Progenitor cell of endocrine pancreas (in vitro differentiated cells): ENCODE measurements at regions not wholly inside any gene's neighbourhood (a gene's known extent, or its start where the extent isn't known, plus 50 kb on each side); places are given as distances from the start of the nearest gene placed in this dataset.

Experiments
- DNase-seq: peaks from one replicate; pipeline ENCODE4 v3.0.0; 2021; ENCODE audit warnings: low spot score; ENCODE audit not compliant: unreplicated experiment
- H3K27ac Mint-ChIP-seq: 2 replicates; pipeline ENCODE4 v1.8.0; 2021; ENCODE audit warnings: mild to moderate bottlenecking, moderate library complexity, mixed read lengths
- H3K27me3 Mint-ChIP-seq: 2 replicates; pipeline ENCODE4 v1.8.0; 2021; ENCODE audit warnings: mixed read lengths
- H3K36me3 Mint-ChIP-seq: 2 replicates; pipeline ENCODE4 v1.8.0; 2022; ENCODE audit warnings: mixed read lengths; ENCODE audit not compliant: insufficient read depth
- H3K4me1 Mint-ChIP-seq: 2 replicates; pipeline ENCODE4 v1.8.0; 2021; ENCODE audit warnings: low read depth, mixed read lengths
- H3K4me3 Mint-ChIP-seq: 2 replicates; pipeline ENCODE4 v1.8.0; 2021; ENCODE audit warnings: low read depth, mild to moderate bottlenecking, moderate library complexity, mixed read lengths
- H3K9me3 Mint-ChIP-seq: 2 replicates; pipeline ENCODE4 v1.8.0; 2021; ENCODE audit warnings: low read depth, mixed read lengths
- CTCF ChIP-seq: fragments of 200-600 bp; sonication (generic); IDR thresholded peaks from one replicate; pipeline ENCODE4 v1.5.0; 2021; ENCODE audit warnings: antibody characterized with exemption, mild to moderate bottlenecking; ENCODE audit not compliant: unreplicated experiment

GRCh38 chr4:11675051-11675800 lies 246.5 kb upstream of the HS3ST1 start:
- H3K27me3 Mint-ChIP-seq, result no peaks in the 10 kb centered on the region
- no peaks in the 10 kb centered on the region for H3K4me1 Mint-ChIP-seq
- DNase-seq, result no peak
- no peak for TF ChIP-seq CTCF
- H3K36me3 Mint-ChIP-seq, result no peaks in the 10 kb centered on the region
- no peak overlapping the region for H3K27ac Mint-ChIP-seq
- no peaks in the 10 kb centered on the region for H3K9me3 Mint-ChIP-seq
- no peak overlapping the region for H3K4me3 Mint-ChIP-seq

DNA sequence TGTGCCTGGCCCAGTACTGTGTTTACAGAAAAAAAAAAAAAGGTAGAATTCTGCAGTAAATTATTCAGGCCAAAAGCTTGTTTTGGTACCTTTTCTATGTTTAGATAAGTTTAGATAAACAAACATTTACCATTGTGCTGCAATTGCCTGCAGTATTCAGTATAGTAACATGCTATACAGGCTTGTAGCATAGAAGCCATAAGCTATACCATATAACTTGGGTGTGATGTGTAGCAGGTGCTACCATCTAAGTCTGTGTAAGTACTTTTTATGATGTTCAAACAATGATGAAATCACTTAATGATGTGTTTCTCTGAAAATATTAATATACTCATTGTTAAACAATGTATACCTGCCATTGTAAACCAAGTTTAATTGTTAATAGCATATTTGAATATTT lies 241.6 kb upstream of the HS3ST1 start:
- Mint-ChIP-seq H3K9me3 (no peaks in the 10 kb centered on the region), H3K27me3 (no peaks in the 10 kb centered on the region)
- DNase-seq, result no peak

DNA sequence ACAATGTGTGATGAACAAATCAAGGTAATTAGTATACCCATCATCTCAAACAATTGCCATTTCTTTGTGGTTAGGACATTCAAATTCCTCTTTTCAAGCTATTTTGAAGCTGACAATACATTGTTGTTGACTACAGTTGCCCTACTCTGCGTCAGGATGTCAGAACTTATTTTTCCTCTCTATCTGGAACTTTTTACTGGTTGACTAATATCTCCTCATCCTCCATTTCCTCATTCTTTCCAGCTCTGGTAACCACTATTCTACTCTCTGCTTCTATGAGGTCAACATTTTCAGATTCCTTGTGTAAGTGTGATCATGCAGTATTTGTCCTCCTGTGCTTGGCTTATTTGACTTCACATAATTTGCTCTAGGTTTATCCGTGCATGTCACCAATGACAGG lies 240.5 kb upstream of the HS3ST1 start:
- DNase-seq, result no peak
- TF ChIP-seq CTCF, result no peak
- Mint-ChIP-seq H3K9me3 (no peaks in the 10 kb centered on the region), H3K27ac (no peak overlapping the region), H3K27me3 (no peaks in the 10 kb centered on the region), H3K4me1 (no peaks in the 10 kb centered on the region), H3K36me3 (no peaks in the 10 kb centered on the region), H3K4me3 (no peak overlapping the region)

More for the DNA sequence above, 241.6 kb upstream of the HS3ST1 start:
- Mint-ChIP-seq H3K36me3 (no peaks in the 10 kb centered on the region), H3K27ac (no peak overlapping the region), H3K4me1 (no peaks in the 10 kb centered on the region), H3K4me3 (no peak overlapping the region)
- no peak for TF ChIP-seq CTCF

DNA sequence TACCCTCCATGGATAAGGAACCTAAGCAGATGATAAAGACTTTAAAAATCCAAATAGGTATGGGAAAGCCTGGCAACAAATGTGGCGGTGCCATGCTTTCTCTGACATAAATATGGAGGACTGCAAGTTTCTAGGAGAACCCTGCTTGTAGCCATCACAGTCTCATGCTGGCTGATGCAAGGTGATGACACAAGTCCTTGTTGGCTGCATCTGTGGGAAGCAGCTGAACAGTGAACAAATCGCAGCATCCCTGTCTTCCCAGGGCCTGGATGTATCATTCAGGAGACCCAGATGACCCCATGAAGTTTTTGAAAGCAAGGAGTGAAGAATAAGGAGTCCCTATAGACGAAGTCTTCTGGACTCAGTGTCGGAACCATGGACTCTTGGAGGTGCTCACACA lies 234.4 kb upstream of the HS3ST1 start:
- Mint-ChIP-seq H3K4me3 (no peak overlapping the region), H3K36me3 (no peaks in the 10 kb centered on the region), H3K27me3 (peaks cover 3% of the 10 kb centered on the region), H3K27ac (no peak overlapping the region), H3K9me3 (no peaks in the 10 kb centered on the region), H3K4me1 (no peaks in the 10 kb centered on the region)
- no peak for TF ChIP-seq CTCF
- no peak for DNase-seq

- no peak for DNase-seq
- Mint-ChIP-seq H3K4me3 (no peak overlapping the region), H3K36me3 (no peaks in the 10 kb centered on the region), H3K9me3 (no peaks in the 10 kb centered on the region), H3K27me3 (no peaks in the 10 kb centered on the region), H3K4me1 (no peaks in the 10 kb centered on the region), H3K27ac (no peak overlapping the region)
- TF ChIP-seq CTCF, result no peak
These were observed 222.3 kb upstream of the HS3ST1 start for GRCh38 chr4:11650801-11651596.
